ENCODE measurements at regions not wholly inside any gene's neighbourhood (a gene's known extent, or its start where the extent isn't known, plus 50 kb on each side); places are given as distances from the start of the nearest gene placed in this dataset.

GRCh38 chr7:132655131-132655727 lies 79.0 kb upstream of the PLXNA4 start:
- no peak overlapping the region for H3K4me3 ChIP-seq (ENCODE audit: low read depth, low read length)
- no peak for DNase-seq (ENCODE audit: low read depth)
- no peak for TF ChIP-seq CTCF (conservative IDR thresholded peaks at IDR 0.05; ENCODE audit: low read depth, low read length)

DNA sequence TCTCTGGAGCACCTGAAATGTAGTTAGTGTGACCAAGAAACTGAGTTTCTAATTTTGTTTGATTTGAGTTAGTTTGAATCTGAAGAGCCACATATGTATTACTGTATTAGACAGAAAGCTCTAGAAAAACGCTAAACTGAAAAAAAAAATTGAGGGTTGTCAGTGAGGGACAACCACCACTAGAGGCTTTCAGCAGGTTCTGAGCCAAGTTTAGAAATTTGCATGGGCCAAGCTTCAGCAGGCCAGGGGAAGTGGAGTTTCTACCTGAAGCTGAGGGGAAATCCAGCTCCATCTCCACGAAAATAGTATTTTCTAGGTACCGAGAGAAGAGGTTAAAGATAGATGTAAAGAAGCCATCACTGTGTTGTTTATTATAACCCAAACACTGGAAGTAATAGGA lies 77.9 kb upstream of the PLXNA4 start:
- peak; percentile 54 for TF ChIP-seq CTCF (conservative IDR thresholded peaks at IDR 0.05; ENCODE audit: low read depth, low read length)
- no peak overlapping the region for H3K4me3 ChIP-seq (ENCODE audit: low read depth, low read length)
- no peak for DNase-seq (ENCODE audit: low read depth)

DNA sequence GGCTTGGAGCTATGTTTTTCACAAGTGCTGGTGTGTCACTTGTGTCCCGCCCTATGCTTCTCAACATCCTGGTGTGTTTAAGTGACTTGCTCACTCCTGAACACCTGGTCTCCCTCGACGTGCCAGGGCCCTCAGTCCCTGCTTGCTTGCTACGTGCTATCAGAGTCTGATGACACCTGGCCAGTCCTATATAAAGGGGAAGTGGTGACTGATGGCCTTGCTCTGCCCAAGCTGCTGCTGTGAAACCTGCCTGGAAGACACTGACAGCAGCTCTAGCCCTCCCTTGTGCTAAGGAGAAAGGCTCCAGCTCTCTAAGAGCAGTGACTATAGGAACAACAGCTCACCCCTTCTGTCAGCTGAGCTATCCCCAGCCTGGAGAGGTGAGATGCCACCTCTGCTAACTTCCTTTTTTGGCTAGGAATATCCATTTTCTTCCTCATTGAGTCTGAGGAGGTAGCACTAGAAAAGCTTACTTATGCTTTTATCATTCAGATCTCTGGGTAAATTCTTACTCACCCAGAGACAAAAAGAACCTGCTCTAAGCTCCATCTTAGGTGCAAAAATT lies 77.2 kb upstream of the PLXNA4 start:
- no peak for TF ChIP-seq CTCF (conservative IDR thresholded peaks at IDR 0.05; ENCODE audit: low read depth, low read length)
- no peak for DNase-seq (ENCODE audit: low read depth)
- no peak overlapping the region for H3K4me3 ChIP-seq (ENCODE audit: low read depth, low read length)

GRCh38 chr7:132652507-132652906 lies 76.2 kb upstream of the PLXNA4 start:
- no peak overlapping the region for H3K4me3 ChIP-seq (ENCODE audit: low read depth, low read length)
- no peak for DNase-seq (ENCODE audit: low read depth)
- no peak for TF ChIP-seq CTCF (conservative IDR thresholded peaks at IDR 0.05; ENCODE audit: low read depth, low read length)

DNA sequence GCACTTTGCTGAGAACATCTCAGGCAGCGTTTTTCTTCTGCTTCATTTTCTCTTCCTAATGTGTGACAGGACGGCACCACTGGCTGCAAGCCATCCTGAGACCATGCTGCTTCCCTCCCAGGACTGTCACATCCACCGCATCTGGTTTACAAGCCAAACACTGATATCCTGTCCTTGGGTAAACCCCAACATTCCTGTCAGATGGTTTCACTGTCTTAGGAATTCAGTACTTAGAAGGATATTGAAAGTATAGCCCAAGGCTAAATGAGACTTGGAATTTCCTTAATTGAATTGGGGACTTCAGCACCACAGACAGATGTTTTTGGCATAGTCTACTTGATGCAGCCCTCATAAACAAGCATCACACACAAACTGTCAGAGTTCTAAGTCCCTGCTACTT lies 74.2 kb upstream of the PLXNA4 start:
- DNase-seq (ENCODE audit: low read depth), result peak; percentile 18
- TF ChIP-seq CTCF (conservative IDR thresholded peaks at IDR 0.05; ENCODE audit: low read depth, low read length), result no peak
- H3K4me3 ChIP-seq (ENCODE audit: low read depth, low read length), result no peak overlapping the region

- DNase-seq (ENCODE audit: low read depth), result no peak
- TF ChIP-seq CTCF (conservative IDR thresholded peaks at IDR 0.05; ENCODE audit: low read depth, low read length), result no peak
- no peak overlapping the region for H3K4me3 ChIP-seq (ENCODE audit: low read depth, low read length)
Measured at GRCh38 chr7:132647311-132647710, 71.0 kb upstream of the PLXNA4 start.

DNA sequence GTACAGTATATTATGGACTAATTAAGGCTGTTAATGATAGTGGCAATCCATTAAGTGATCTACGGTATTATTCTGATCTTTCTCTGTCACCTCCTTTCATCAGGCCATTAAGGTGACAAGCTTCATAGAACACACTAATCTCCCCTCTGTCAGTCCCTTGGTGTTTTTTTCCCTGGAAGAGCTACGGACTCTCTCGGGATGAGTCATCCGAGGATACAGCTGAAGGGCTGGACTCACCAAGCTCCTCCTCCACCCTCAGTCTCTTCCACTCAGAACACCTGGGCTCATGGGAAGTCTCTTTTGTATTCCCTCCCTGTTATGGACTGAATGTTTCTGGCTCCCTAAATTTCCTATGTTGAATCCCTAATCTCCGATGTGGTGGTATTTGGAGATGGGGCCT lies 69.8 kb upstream of the PLXNA4 start:
- TF ChIP-seq CTCF (conservative IDR thresholded peaks at IDR 0.05; ENCODE audit: low read depth, low read length), result no peak
- DNase-seq (ENCODE audit: low read depth), result no peak
- H3K4me3 ChIP-seq (ENCODE audit: low read depth, low read length), result no peak overlapping the region
